HFFc6 (cell line): ENCODE measurements at regions not wholly inside any gene's neighbourhood (a gene's known extent, or its start where the extent isn't known, plus 50 kb on each side); places are given as distances from the start of the nearest gene placed in this dataset.
"Not testable (repeated sequence)": the region's sequence is repeated elsewhere in the genome, so short reads cannot be mapped to it uniquely, and the experiment has no call there.

Experiments used
- DNase-seq: peaks from one replicate; pipeline ENCODE4 v3.0.0-alpha.2; 2018
- H3K27ac Mint-ChIP-seq: 2 replicates; pipeline ENCODE4 v1.8.0; 2020; ENCODE audit warnings: mild to moderate bottlenecking, mixed read lengths
- H3K27me3 Mint-ChIP-seq: 2 replicates; pipeline ENCODE4 v1.8.0; 2021; ENCODE audit warnings: mild to moderate bottlenecking, moderate library complexity, mixed read lengths; ENCODE audit not compliant: insufficient read depth
- H3K36me3 Mint-ChIP-seq: 2 replicates; pipeline ENCODE4 v1.8.0; 2021; ENCODE audit warnings: low read depth, mixed read lengths
- H3K4me1 Mint-ChIP-seq: 2 replicates; pipeline ENCODE4 v1.8.0; 2020; ENCODE audit warnings: low read depth, mixed read lengths
- H3K4me3 Mint-ChIP-seq: 2 replicates; pipeline ENCODE4 v1.8.0; 2020; ENCODE audit warnings: mild to moderate bottlenecking, moderate library complexity, mixed read lengths
- H3K9me3 Mint-ChIP-seq: 2 replicates; pipeline ENCODE4 v1.8.0; 2020; ENCODE audit warnings: mild to moderate bottlenecking, mixed read lengths
- CTCF ChIP-seq: fragments of 200-600 bp; sonication (generic); IDR thresholded peaks from 2 replicates; pipeline ENCODE4 v1.5.0; 2021; ENCODE audit warnings: antibody characterized with exemption, mild to moderate bottlenecking

GRCh38 chr3:15933439-15934139, 135.8 kb upstream of the ANKRD28 start:
- H3K27me3 Mint-ChIP-seq, result peaks cover 4% of the 10 kb centered on the region
- DNase-seq, result peak; percentile 12
- no peak overlapping the region for H3K27ac Mint-ChIP-seq
- no peak overlapping the region for H3K4me3 Mint-ChIP-seq
- no peaks in the 10 kb centered on the region for H3K36me3 Mint-ChIP-seq
- no peak for TF ChIP-seq CTCF
- H3K9me3 Mint-ChIP-seq, result no peaks in the 10 kb centered on the region
- H3K4me1 Mint-ChIP-seq, result peaks cover 18% of the 10 kb centered on the region; the same call in 1 of the 2 replicates

GRCh38 chr3:15934389-15935195, 136.8 kb upstream of the ANKRD28 start:
- Mint-ChIP-seq H3K4me3 (no peak overlapping the region), H3K4me1 (peaks cover 18% of the 10 kb centered on the region; the same call in 1 of the 2 replicates), H3K36me3 (no peaks in the 10 kb centered on the region), H3K27ac (no peak overlapping the region), H3K9me3 (no peaks in the 10 kb centered on the region), H3K27me3 (peaks cover 4% of the 10 kb centered on the region)
- DNase-seq, result no peak
- TF ChIP-seq CTCF, result no peak

GRCh38 chr3:15936312-15936711, 138.5 kb upstream of the ANKRD28 start:
- no peak overlapping the region for H3K4me3 Mint-ChIP-seq
- peaks cover 4% of the 10 kb centered on the region; the same call in 1 of the 2 replicates for H3K27me3 Mint-ChIP-seq
- no peak for TF ChIP-seq CTCF
- peaks cover 9% of the 10 kb centered on the region for H3K9me3 Mint-ChIP-seq
- H3K36me3 Mint-ChIP-seq, result peaks cover 8% of the 10 kb centered on the region
- H3K27ac Mint-ChIP-seq, result no peak overlapping the region
- no peak for DNase-seq
- H3K4me1 Mint-ChIP-seq, result peaks cover 18% of the 10 kb centered on the region; the same call in 1 of the 2 replicates

- Mint-ChIP-seq H3K27me3 (peaks cover 14% of the 10 kb centered on the region), H3K27ac (no peak overlapping the region), H3K4me3 (no peak overlapping the region), H3K36me3 (peaks cover 8% of the 10 kb centered on the region), H3K4me1 (peaks cover 10% of the 10 kb centered on the region; the same call in 1 of the 2 replicates), H3K9me3 (peaks cover 14% of the 10 kb centered on the region)
- DNase-seq, result no peak
- TF ChIP-seq CTCF, result no peak
Measured at GRCh38 chr3:15940641-15941040, 142.9 kb upstream of the ANKRD28 start.

GRCh38 chr3:15941457-15941856, 143.7 kb upstream of the ANKRD28 start:
- H3K9me3 Mint-ChIP-seq, result peaks cover 14% of the 10 kb centered on the region
- H3K36me3 Mint-ChIP-seq, H3K27ac Mint-ChIP-seq, H3K4me1 Mint-ChIP-seq, DNase-seq, H3K4me3 Mint-ChIP-seq: not testable (repeated sequence)
- H3K27me3 Mint-ChIP-seq, result peaks cover 14% of the 10 kb centered on the region

- Mint-ChIP-seq H3K27ac (no peak overlapping the region), H3K36me3 (peaks cover 8% of the 10 kb centered on the region), H3K27me3 (peaks cover 14% of the 10 kb centered on the region), H3K4me1 (peaks cover 10% of the 10 kb centered on the region; the same call in 1 of the 2 replicates), H3K4me3 (no peak overlapping the region), H3K9me3 (peaks cover 14% of the 10 kb centered on the region)
- no peak for DNase-seq
- TF ChIP-seq CTCF, result no peak
Measured at GRCh38 chr3:15941958-15942357, 144.2 kb upstream of the ANKRD28 start.
